ENCODE measurements at regions not wholly inside any gene's neighbourhood (a gene's known extent, or its start where the extent isn't known, plus 50 kb on each side); places are given as distances from the start of the nearest gene placed in this dataset.

DNA sequence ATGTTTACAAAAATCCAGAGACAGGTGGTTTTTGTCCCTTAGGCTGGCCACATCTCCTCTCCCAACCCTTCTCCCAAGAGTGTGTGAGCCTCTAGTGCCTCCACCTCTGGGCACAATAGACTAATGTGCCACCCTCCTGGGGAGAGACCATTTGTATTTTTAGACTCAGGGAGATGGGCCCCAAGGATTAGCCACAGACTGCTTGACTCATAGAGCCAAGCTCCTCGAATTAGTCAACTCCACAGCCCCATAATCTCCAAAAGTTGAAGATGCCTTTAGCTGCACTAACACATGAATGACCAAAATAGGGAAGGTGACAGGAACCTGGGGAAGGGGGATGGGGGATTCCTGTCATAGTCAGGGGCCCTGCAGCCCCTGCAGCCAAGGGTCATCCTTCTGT, 53.0 kb upstream of the LRRC32 start:
- Histone ChIP-seq H3K4me3 (ENCODE audit: low read depth, low read length) (no peak overlapping the region), H3K9me3 (ENCODE audit: control insufficient read depth, insufficient read depth, low read depth, low read length) (no peaks in the 10 kb centered on the region), H3K4me1 (ENCODE audit: control insufficient read depth, insufficient read depth, low read length) (no peaks in the 10 kb centered on the region), H3K36me3 (ENCODE audit: control insufficient read depth in 2 of 2, insufficient read depth in 1 of 2, low read length in 2 of 2) (no peaks in the 10 kb centered on the region), H3K27ac (ENCODE audit: extremely low read depth, low read depth, low read length) (no peak overlapping the region)
- no peak for TF ChIP-seq ATF2 (tag by site-specific recombination; IDR thresholded peaks at IDR 0.05; ENCODE audit: low read depth)
- TF ChIP-seq, protein P1, sequence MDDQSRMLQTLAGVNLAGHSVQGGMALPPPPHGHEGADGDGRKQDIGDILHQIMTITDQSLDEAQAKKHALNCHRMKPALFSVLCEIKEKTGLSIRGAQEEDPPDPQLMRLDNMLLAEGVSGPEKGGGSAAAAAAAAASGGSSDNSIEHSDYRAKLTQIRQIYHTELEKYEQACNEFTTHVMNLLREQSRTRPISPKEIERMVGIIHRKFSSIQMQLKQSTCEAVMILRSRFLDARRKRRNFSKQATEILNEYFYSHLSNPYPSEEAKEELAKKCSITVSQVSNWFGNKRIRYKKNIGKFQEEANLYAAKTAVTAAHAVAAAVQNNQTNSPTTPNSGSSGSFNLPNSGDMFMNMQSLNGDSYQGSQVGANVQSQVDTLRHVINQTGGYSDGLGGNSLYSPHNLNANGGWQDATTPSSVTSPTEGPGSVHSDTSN (CRISPR knock-in tag; IDR thresholded peaks at IDR 0.05): no peak
- no peak for TF ChIP-seq ZSCAN23 (tag by site-specific recombination; IDR thresholded peaks at IDR 0.05)
- no peak for TF ChIP-seq ZNF341 (tag by site-specific recombination; IDR thresholded peaks at IDR 0.05; ENCODE audit: low read depth)
- no peak for TF ChIP-seq ZNF302 (tag by site-specific recombination; IDR thresholded peaks at IDR 0.05; ENCODE audit: low read depth)
- no peak for TF ChIP-seq GLI2 (tag by site-specific recombination; IDR thresholded peaks at IDR 0.05; ENCODE audit: borderline replicate concordance, low read depth)
- no peak for TF ChIP-seq ELK4 (IDR thresholded peaks at IDR 0.05; ENCODE audit: borderline replicate concordance, low read depth, low read length)
- TF ChIP-seq, protein P2, sequence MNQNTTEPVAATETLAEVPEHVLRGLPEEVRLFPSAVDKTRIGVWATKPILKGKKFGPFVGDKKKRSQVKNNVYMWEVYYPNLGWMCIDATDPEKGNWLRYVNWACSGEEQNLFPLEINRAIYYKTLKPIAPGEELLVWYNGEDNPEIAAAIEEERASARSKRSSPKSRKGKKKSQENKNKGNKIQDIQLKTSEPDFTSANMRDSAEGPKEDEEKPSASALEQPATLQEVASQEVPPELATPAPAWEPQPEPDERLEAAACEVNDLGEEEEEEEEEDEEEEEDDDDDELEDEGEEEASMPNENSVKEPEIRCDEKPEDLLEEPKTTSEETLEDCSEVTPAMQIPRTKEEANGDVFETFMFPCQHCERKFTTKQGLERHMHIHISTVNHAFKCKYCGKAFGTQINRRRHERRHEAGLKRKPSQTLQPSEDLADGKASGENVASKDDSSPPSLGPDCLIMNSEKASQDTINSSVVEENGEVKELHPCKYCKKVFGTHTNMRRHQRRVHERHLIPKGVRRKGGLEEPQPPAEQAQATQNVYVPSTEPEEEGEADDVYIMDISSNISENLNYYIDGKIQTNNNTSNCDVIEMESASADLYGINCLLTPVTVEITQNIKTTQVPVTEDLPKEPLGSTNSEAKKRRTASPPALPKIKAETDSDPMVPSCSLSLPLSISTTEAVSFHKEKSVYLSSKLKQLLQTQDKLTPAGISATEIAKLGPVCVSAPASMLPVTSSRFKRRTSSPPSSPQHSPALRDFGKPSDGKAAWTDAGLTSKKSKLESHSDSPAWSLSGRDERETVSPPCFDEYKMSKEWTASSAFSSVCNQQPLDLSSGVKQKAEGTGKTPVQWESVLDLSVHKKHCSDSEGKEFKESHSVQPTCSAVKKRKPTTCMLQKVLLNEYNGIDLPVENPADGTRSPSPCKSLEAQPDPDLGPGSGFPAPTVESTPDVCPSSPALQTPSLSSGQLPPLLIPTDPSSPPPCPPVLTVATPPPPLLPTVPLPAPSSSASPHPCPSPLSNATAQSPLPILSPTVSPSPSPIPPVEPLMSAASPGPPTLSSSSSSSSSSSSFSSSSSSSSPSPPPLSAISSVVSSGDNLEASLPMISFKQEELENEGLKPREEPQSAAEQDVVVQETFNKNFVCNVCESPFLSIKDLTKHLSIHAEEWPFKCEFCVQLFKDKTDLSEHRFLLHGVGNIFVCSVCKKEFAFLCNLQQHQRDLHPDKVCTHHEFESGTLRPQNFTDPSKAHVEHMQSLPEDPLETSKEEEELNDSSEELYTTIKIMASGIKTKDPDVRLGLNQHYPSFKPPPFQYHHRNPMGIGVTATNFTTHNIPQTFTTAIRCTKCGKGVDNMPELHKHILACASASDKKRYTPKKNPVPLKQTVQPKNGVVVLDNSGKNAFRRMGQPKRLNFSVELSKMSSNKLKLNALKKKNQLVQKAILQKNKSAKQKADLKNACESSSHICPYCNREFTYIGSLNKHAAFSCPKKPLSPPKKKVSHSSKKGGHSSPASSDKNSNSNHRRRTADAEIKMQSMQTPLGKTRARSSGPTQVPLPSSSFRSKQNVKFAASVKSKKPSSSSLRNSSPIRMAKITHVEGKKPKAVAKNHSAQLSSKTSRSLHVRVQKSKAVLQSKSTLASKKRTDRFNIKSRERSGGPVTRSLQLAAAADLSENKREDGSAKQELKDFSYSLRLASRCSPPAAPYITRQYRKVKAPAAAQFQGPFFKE (tag by site-specific recombination; IDR thresholded peaks at IDR 0.05; ENCODE audit: borderline replicate concordance): no peak
- TF ChIP-seq SP3 (tag by site-specific recombination; IDR thresholded peaks at IDR 0.05): no peak
- TF ChIP-seq ZNF518A (tag by site-specific recombination; conservative IDR thresholded peaks at IDR 0.05; ENCODE audit: low read depth): no peak
- TF ChIP-seq ZNF157 (tag by site-specific recombination; IDR thresholded peaks at IDR 0.05): no peak
- TF ChIP-seq, protein P3, sequence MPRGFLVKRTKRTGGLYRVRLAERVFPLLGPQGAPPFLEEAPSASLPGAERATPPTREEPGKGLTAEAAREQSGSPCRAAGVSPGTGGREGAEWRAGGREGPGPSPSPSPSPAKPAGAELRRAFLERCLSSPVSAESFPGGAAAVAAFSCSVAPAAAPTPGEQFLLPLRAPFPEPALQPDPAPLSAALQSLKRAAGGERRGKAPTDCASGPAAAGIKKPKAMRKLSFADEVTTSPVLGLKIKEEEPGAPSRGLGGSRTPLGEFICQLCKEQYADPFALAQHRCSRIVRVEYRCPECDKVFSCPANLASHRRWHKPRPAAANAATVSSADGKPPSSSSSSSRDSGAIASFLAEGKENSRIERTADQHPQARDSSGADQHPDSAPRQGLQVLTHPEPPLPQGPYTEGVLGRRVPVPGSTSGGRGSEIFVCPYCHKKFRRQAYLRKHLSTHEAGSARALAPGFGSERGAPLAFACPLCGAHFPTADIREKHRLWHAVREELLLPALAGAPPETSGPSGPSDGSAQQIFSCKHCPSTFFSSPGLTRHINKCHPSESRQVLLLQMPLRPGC (tag by site-specific recombination; IDR thresholded peaks at IDR 0.05): no peak
- no peak for TF ChIP-seq ZNF239 (tag by site-specific recombination; IDR thresholded peaks at IDR 0.05)
- no peak for TF ChIP-seq ZNF140 (tag by site-specific recombination; IDR thresholded peaks at IDR 0.05)
- no peak for TF ChIP-seq ZNF544 (tag by site-specific recombination; IDR thresholded peaks at IDR 0.05)
- TF ChIP-seq BCL11A (tag by site-specific recombination; IDR thresholded peaks at IDR 0.05; ENCODE audit: low read depth): no peak
- TF ChIP-seq ZNF571 (tag by site-specific recombination; IDR thresholded peaks at IDR 0.05): no peak
- TF ChIP-seq ZNF175 (tag by site-specific recombination; IDR thresholded peaks at IDR 0.05): no peak
- CTCF ChIA-PET: interaction anchor here (1.0 to 5.9 kb wide), 7 partner anchors 8 to 322 kb away, joined by 3 to 46 read pairs (median 5); no protein-coding TSS in a partner anchor
- POLR2A ChIA-PET: no interaction called here

All from HEK293 (cell line).